Ovary (tissue), 7 donors: ENCODE measurements at regions not wholly inside any gene's neighbourhood (a gene's known extent, or its start where the extent isn't known, plus 50 kb on each side); places are given as distances from the start of the nearest gene placed in this dataset.

ENCODE experiments used
- DNase-seq, 5 donors: peaks; one replicate each; pipeline ENCODE4 v3.0.0-alpha.2; 2019 to 2020
- H3K27ac ChIP-seq, 2 donors: fragments of 200-600 bp; one replicate each; pipeline versions ENCODE4 v1.5.1 to v1.8.0; 2019 to 2022
- H3K27me3 ChIP-seq: fragments of 200-600 bp; one replicate; pipeline ENCODE4 v1.8.0; 2022
- H3K36me3 ChIP-seq: fragments of 200-600 bp; sonication (generic); one replicate; pipeline ENCODE4 v1.5.1; 2019
- H3K4me1 ChIP-seq: one replicate; pipeline ENCODE4 v1.8.1; 2013; ENCODE audit warnings: mild to moderate bottlenecking, moderate library complexity; ENCODE audit not compliant: insufficient read depth
- H3K4me3 ChIP-seq: fragments of 200-600 bp; sonication (generic); one replicate; pipeline ENCODE4 v1.5.1; 2017
- H3K9me3 ChIP-seq, 2 donors: fragments of 200-600 bp in 1 of 2; sonication (generic) in 1 of 2; one replicate each; pipeline versions ENCODE4 v1.5.1 to v1.8.1; 2013 to 2019; ENCODE audit warnings: mild to moderate bottlenecking in 1 of 2, moderate library complexity in 1 of 2
- EP300 ChIP-seq: sonication (generic); formaldehyde crosslinking; IDR thresholded peaks from one replicate; pipeline ENCODE4 v1.6.1; 2017; ENCODE audit warnings: antibody characterized with exemption
- POLR2A ChIP-seq: fragments of 450-650 bp; IDR thresholded peaks from one replicate; pipeline ENCODE4 v1.6.1; 2017; ENCODE audit warnings: antibody characterized with exemption, mild to moderate bottlenecking, moderate library complexity
- WGBS, 3 donors: extraction: QIAGEN DNeasy Blood & Tissue Kit in 1 of 3; methylation state at CpG; one replicate each; pipeline versions ENCODE4 v1.1.5 to v1.1.7; 2013 to 2017; 5-methylcytosine and 5-hydroxymethylcytosine counted together
- intact Hi-C, 4 donors: fragments of 100-400 bp; cut with DNase I; formaldehyde crosslinking; loops; one replicate each; pipeline versions ENCODE4 v1.11.0 to v1.15.1; 2022 to 2023
- TF ChIP-seq, protein P1 (sequence below), 3 donors: fragments of 450-650 bp in 2 of 3; fragments of 200-600 bp in 1 of 3; IDR thresholded peaks; one replicate each; pipeline versions ENCODE4 v1.5.1 to v1.8.0; 2016 to 2022; ENCODE audit warnings: antibody characterized with exemption in 3 of 3, mild to moderate bottlenecking in 1 of 3
- donor health status: DM: no; HTN: no; CAD: no; lungs with moderate emphysema.
- donor health status: DM: no; HTN: no; CAD: no.
- donor health status: Bipolar disorder and iron deficiency.
- donor health status: DM: no; HTN: no; CAD: no.
- donor health status: DM: yes; HTN: yes; CAD: no.

GRCh38 chr2:67272195-67272594 is 124.9 kb upstream of the ETAA1 start:
- Histone ChIP-seq H3K4me3 (no peak overlapping the region), H3K4me1 (peaks cover 2% of the 10 kb centered on the region), H3K27ac (no peak overlapping the region), H3K9me3 (no peaks in the 10 kb centered on the region), H3K36me3 (no peaks in the 10 kb centered on the region), H3K27me3 (no peaks in the 10 kb centered on the region)
- WGBS, 3 donors: 83 to 86% (median 86%) methylated on average over 4 of the region's 4 CpGs
- TF ChIP-seq POLR2A (no peak), EP300 (no peak)
- TF ChIP-seq, protein P1, sequence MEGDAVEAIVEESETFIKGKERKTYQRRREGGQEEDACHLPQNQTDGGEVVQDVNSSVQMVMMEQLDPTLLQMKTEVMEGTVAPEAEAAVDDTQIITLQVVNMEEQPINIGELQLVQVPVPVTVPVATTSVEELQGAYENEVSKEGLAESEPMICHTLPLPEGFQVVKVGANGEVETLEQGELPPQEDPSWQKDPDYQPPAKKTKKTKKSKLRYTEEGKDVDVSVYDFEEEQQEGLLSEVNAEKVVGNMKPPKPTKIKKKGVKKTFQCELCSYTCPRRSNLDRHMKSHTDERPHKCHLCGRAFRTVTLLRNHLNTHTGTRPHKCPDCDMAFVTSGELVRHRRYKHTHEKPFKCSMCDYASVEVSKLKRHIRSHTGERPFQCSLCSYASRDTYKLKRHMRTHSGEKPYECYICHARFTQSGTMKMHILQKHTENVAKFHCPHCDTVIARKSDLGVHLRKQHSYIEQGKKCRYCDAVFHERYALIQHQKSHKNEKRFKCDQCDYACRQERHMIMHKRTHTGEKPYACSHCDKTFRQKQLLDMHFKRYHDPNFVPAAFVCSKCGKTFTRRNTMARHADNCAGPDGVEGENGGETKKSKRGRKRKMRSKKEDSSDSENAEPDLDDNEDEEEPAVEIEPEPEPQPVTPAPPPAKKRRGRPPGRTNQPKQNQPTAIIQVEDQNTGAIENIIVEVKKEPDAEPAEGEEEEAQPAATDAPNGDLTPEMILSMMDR (IDR thresholded peaks at IDR 0.05): no peak
- DNase-seq: no peak
- intact Hi-C loops: no loop called here

DNA sequence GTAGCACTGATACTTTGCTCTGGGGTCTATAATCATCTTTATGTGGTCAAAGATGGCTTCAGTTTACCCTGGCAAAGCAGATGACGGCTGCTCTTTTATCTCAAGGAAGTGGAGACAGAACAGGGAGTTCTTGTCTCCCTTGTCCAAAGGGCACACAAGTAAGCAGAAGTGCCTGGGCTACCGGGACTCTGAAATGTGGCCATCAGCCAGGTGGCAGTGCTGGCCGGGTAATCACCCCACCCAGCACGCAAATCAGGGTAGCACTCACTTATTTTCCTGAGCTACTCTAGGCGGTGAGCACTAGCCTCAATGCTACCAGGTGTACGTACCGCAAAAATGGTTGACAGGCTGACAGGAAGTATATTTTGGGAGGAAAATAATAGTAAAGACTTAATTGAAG is 119.7 kb upstream of the ETAA1 start:
- H3K27me3 ChIP-seq: no peaks in the 10 kb centered on the region
- WGBS, 3 donors: 83 to 86% (median 85%) methylated on average over 7 of the region's 7 CpGs
- no peak for DNase-seq
- H3K4me1 ChIP-seq: peaks cover 1% of the 10 kb centered on the region
- no peaks in the 10 kb centered on the region for H3K36me3 ChIP-seq
- no peak overlapping the region for H3K27ac ChIP-seq
- no peak overlapping the region for H3K4me3 ChIP-seq
- intact Hi-C loops: no loop called here
- H3K9me3 ChIP-seq: no peaks in the 10 kb centered on the region
- TF ChIP-seq POLR2A (no peak), EP300 (no peak)
- TF ChIP-seq, protein P1 (IDR thresholded peaks at IDR 0.05): no peak

DNA sequence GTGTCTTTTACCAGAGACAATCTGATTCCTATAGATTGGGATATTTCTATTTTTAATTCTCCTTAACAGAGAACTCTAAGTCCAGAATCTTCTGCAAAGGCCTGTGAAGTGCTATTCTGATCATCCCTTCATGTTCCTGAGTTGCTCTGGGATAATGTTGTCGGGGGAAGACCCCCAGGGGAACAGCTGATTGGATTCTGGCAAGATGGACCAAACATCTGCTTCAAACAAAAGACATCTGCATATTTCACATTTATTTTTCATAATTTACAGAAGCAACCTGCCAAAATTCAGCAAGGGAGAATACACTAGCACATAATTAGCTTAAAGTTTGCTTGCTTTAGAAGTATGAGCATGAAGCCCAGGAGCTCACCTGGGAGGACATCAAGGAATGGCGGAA is 116.0 kb upstream of the ETAA1 start:
- Histone ChIP-seq H3K9me3 (no peaks in the 10 kb centered on the region), H3K4me1 (peaks cover 1% of the 10 kb centered on the region), H3K27ac (no peak overlapping the region), H3K36me3 (no peaks in the 10 kb centered on the region), H3K27me3 (no peaks in the 10 kb centered on the region), H3K4me3 (no peak overlapping the region)
- TF ChIP-seq, protein P1 (IDR thresholded peaks at IDR 0.05): no peak
- TF ChIP-seq EP300 (no peak), POLR2A (no peak)
- DNase-seq: no peak
- WGBS, 3 donors: 44 to 53% (median 48%) methylated on average over 2 of the region's 2 CpGs
- intact Hi-C loops: no loop called here

DNA sequence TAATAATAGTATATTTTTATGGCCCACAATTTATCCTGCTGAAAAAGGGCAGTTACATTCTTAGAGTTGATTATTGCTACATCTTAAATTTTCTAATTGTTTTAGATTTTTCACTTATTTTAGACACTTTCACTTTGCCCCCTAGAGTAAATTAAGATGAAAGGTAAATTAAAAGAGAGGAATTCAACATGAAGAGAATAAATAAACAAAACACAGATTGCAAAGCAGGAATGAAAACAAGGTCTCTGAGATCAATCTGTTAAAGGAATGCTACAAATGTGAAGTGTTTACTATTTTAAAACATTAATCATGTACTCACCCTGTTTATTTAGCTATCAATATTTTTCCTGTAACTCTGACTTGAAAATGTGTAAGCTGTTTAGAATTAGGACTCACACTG is 113.5 kb upstream of the ETAA1 start:
- Histone ChIP-seq H3K36me3 (no peaks in the 10 kb centered on the region), H3K9me3 (no peaks in the 10 kb centered on the region), H3K27me3 (no peaks in the 10 kb centered on the region), H3K4me3 (no peak overlapping the region), H3K4me1 (peaks cover 1% of the 10 kb centered on the region), H3K27ac (no peak overlapping the region)
- DNase-seq: no peak
- intact Hi-C loops: no loop called here
- TF ChIP-seq, protein P1 (IDR thresholded peaks at IDR 0.05): no peak
- TF ChIP-seq POLR2A (no peak), EP300 (no peak)
